ENCODE measurements at regions not wholly inside any gene's neighbourhood (a gene's known extent, or its start where the extent isn't known, plus 50 kb on each side); places are given as distances from the start of the nearest gene placed in this dataset.

DNA sequence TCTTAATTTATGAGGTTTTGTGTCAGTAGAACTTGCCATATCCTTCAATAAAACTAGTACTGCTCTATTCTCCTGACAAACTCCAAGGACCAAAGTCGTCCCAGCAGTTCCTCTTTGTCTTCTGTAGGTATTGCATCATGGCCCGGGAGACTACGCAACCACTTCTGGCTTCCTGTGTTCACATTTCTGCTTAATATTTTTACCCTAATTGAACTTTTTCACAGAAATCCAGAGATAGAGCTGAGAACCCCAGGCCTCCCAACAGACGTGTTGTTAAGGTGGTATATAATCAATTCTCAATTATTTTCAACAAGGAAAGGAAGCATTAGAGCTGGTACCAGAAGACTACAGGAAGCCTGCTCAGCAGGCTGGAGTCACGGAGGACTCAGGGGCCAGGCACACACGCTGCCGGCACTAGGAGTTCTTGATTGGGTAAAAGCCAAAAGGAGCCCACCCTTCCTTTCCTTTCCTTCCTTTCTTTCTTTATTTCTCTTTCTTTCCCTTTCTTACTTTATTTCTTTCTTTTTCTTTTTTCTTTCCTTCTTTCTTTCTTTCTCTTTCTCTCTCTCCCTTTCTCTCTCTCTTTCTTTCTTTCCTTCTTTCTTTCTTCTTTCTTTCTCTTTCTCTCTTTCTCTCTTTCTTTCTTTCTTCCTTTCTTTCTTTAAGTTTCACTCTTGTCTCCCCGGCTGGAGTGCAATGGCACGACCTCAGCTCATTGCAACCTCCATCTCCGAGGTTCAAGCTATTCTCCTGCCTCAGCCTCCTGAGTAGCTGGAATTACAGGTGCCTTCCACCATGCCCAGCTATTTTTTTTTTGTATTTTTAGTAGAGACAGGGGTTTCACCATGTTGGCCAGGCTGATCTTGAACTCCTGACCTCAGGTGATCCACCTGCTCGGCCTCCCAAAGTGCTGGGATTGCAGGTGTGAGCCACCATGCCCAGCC lies 173.7 kb downstream of the ZBTB18 start:
- no peak for DNase-seq

DNA sequence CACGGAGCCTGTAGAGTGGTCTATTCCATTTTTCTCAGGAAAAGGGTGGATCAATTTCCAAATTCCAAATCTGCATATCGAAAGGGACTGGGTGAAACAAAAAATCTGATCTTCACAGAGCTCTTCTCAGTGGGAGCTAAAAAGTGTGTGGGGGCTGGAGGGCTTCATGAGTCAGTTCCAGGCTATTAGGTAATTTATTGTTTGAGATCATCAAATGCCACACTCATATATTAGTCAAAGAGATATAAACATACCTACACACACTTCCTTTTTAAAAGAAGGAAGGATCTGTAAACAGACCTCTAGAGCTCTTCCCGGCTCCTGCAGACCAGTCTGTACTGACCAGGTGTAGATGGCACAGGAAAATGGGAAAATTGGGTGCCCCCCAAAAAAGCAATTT lies 175.4 kb downstream of the ZBTB18 start:
- DNase-seq = no peak

DNA sequence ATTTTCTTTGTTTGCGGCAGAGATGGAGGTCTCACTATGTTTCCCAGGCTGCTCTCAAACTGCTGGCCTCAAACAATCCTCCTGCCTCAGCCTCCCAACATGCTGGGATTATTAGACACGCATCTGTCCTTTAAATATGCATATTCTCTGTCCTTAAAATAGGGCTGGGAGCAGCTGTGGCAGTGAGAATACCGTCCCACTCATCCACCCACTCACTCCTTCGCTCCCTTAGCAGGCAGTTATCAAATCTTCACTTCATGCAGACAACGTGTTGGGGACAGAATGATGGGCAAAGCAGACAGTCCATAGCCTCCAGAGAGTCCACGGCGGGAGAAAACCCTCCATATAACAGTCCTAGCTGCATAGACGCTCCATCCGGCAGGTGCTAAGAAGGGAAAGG lies 179.4 kb downstream of the ZBTB18 start:
- no peak for DNase-seq

DNA sequence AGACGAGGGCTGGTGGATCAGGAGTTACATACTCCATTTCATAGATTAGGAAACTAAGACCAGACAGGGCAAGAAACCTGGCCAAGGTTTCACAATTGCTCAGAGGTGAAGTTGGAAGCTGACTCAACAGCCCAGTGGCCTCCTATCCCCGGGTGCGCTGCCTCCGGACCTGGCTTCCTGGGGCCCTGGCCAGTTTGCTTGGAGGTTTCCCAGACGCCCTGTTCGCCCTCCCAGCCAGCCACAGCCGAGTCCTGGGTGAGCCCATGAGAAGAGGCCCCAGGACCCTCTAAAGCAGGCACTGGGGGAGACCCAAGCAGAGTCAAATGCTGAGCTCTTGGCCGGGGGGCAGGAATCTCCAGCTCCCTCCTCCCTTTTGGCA lies 180.1 kb downstream of the ZBTB18 start:
- no peak for DNase-seq

DNA sequence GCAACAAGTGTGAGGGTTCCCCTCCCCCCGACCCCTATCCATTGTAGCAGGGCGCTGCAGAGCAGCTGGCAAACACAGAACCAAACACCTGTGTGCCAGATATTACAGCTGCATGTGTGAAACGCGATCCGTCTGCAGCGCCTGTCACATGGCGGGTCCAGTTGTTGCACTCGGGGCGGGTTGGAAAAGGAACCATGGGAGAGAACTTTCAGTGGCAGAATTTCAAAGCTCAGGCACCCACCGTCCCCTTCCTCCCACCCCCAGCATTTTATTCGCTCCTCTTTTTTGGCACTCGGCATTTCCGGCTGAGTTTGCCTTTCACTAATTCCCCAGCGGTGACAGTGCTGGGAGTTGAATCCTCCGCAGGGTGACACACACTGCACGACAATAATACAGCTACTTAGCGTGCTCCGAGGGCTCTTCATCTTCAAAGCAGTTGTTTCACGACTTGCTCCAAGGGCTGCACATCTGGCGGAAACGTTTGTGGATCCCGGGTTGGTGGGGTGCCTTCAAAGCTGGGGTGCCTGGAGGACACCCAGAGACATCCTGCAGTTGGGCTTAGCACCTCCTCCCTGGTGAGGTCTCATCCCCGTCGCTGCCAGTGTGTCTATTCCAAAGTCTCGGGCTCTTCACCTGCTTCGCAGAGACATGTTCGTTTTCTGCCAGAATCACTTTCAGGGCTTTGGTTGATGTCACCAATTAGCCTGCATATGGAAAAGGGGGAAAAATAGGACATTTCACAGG lies 180.7 kb downstream of the ZBTB18 start:
- DNase-seq = no peak

DNA sequence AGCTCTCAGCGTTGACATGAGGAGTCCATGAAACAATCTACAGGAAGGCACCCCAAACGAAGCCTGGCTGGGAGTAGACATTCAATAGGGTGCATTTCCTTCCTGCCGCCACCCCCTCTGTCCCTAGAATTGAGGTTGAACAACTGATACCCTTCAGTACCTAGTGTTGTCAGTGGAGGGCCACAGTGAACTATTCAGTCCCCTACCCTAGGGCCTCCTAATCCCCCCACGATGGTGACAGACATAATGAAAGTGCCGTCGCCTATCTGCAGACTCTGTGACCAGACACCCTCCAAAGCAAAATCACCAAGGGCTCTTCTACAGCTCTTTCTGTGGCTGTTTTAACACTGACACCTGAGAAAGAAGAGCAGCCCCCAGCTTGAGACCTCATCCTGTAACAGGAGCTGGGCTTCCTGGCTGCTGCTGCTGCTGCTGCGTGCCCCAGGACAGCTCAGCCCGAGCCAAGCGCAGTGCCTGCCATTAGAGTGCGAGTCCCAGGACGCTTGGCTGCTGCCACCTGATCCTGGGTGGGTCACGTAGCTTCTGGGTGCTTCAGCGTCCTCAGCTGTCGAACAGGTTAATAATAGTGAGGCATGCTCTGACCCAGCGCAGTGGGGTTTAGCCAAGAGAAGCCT lies 183.0 kb downstream of the ZBTB18 start:
- no peak for DNase-seq

DNA sequence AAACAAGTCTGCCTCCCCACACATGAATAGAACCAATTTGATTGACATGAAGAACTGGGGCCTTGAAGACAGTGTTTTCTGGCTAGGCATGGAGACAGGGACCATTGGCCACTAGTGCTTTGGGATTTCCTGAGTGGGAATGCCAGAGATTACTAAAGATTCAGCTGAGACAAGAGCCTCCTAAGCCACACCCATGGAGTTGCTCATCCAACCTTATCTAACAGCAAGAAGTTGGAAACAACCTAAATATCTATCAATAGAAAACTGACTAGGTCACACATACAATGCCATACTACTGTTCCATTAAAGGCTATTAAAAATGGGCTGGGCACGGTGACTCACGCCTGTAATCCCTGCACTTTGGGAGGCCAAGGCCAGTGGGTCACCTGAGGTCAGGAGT lies 184.1 kb downstream of the ZBTB18 start:
- no peak for DNase-seq

DNA sequence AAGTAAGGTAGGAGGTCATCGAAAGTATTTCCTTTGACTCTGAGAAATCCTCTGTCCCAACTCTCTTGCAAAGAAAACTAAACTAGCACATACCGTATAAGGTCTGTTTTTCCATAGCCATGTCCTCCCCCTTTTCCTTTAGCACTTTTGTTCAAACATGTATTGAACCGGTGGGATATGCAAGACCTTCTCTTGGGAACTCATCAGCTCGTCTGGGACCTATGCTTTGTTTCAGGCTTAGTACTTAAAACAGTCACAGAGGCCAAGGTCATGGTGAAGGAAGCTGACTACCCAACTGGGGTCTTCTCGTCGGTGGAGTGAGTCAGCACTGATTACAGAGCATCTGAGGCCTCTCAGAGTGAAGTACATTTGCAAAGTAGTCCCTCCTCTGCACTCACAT lies 185.0 kb downstream of the ZBTB18 start:
- DNase-seq = no peak

DNA sequence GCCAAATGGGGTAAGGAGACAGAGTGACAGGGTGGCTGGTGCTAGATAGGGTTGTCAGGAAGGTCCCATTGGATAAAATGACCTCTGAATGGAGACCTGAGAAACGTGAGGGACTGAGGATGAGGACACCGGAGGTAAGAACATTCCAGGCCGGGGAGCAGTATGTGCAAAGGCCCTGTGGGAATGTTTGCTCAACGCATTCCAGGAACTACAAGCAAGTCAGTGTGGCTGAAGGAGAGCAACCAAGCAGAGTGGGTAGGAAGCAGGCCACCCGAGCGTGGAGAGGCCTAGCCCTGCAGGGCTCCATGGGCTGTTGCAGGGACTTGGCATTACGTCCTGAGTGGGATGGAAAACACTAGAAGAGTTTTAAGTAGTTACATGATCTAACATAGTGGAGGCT lies 185.6 kb downstream of the ZBTB18 start:
- DNase-seq = no peak

DNA sequence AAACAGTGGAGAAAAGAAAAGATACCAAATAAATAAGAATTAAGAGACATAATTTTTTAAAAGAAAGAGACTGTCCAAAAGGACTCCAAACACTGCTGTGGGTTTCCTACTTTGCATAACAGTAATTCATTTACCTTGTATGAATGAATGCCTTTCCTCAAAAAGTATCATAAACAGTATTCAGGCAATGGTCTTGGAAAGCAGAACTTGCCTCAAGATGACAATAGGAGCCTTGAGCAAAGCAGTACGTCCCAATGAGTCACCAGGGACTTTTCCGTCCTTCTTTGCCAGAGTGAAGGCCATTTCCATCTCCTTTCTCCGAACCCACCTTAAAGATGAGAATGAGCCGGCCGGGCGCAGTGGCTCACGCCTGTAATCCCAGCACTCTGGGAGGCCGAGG lies 186.4 kb downstream of the ZBTB18 start:
- no peak for DNase-seq

DNA sequence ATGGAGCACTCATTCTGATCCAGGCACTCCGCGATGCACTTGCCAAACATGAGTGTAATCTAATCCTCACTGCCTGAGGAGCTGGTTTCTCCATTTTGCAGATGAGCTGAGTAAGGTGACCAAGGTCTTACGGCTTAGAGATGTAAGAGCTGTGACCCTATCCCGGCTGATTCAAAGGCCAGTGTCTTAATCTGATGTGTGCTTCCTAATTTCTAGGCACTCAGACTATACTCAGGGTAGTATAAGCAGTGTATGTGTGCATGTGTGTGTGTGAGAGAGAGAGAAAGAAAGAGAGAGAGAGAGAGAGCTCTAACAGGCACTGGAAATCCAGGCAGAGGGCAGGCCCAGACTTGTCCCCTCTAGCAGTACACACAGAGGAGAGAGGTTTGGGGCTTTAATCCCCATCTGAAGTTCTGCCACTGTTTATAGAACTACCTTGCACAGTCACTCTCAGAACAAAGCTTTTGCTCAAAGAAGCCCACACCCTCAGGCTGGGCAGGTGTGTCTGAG lies 188.2 kb downstream of the ZBTB18 start:
- DNase-seq = no peak

DNA sequence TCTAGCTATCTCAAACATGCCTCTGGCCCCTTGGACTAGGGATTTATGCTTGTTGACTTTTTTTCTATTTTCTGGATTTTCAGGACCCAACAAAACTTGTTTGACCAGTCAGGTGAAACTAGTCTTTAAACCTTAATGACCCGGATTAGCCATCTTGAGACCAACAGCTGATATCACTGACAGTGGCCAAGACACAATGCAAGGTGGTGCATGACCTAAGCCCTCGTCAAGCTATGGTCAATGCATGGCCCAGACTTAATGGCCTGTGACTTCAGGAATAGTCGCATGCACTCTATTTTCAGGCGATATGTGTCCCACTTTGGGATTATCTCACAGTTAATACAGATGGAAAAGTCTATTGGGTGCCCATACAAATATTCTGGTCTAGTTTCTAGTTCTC lies 190.4 kb downstream of the ZBTB18 start:
- DNase-seq = no peak

DNA sequence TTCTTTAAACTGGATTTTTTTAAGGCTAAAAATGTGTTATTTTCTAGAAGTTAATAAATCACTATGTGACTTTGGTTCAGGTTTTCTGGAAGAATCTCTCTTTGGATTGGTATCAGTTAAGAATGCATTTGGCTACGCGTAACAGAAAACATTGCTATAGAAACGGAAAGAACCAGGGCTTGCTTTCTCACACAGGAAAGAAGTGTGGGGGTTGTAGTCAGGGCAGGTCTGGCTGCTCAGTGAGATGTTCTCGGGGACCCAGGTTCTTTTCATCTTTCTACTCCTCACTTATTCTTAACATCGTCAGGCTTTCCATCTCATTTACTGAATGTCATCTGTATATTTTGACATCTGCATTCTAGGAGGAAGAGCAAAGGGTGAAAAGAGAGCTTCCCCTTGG lies 191.4 kb downstream of the ZBTB18 start:
- DNase-seq = peak in 2 of 6 experiments; percentile 10 to 24

DNA sequence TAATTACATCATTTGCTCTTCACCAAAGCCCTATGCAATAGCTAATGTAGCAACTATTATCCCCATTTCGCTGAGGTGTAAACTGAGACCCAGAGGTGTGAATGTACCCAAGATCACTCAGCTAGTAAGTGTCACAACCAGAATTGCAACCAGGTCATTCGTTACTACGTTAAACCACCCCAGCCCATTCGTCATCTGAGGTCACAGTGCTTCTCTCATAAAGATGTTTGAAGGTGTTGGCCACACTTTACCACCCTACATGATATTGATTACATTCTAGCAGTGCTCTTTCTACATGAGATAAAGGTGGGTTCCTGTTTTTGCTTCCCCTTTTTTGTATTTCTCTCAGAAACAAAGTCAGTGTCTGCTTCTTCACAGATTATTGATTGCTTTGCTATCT lies 195.3 kb downstream of the ZBTB18 start:
- DNase-seq = no peak

DNA sequence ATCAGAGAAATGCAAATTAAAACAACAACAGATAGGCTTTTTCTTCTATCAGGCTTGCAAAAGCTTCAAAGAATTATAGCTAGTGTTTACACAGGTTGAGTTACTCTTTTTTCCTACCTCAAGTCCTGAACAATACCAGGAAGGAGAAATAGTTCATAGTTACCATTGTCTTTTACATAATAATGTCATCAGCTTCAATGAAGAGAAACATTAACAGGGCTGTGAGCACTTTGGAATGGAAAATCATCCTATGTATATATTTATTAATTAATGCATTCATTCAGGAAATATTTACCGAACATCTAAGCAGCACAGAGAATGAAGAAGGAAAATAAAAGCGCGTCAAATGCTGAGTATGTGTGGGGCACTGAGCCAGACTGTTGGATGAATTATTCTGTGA lies 197.3 kb downstream of the ZBTB18 start:
- no peak for DNase-seq

DNA sequence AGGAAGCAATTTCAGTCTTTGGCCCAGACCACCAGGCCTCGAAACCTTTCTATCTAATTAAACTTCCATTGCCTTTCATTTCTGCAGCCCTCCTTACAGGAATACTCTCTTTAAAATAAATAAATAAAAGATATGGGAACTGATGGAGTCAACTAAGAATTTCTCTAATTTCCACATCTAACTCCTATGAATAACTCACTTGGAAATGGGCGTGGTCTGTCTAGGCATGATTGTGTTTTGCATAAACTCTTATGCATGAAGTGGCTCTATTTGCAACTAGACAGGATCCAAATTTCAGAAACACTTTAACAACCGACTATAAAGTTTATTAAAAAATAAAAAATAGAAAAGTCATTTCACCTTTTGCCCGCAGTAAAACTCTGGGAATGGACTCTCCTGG lies 199.5 kb downstream of the ADSS2 start:
- DNase-seq = no peak

DNA sequence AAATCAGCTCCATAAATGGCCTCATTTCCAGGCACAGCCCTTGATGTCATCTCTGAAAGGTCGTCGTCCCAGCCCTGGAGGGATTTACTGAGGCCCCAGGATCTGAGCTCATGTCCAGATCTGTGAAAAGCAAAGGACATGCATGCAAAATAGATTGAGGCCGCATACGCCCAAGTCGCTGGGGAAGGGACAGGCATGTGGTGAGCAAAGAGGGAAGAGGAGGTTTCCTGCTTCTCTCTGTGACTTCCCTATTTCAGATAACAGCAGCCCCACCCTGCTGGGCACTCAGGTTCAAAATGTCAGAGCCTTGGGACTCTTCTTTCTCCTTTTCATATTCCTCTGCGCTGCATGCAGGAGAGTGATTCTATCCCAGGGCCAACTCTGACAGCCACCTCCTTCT lies 197.2 kb downstream of the ADSS2 start:
- DNase-seq = no peak

DNA sequence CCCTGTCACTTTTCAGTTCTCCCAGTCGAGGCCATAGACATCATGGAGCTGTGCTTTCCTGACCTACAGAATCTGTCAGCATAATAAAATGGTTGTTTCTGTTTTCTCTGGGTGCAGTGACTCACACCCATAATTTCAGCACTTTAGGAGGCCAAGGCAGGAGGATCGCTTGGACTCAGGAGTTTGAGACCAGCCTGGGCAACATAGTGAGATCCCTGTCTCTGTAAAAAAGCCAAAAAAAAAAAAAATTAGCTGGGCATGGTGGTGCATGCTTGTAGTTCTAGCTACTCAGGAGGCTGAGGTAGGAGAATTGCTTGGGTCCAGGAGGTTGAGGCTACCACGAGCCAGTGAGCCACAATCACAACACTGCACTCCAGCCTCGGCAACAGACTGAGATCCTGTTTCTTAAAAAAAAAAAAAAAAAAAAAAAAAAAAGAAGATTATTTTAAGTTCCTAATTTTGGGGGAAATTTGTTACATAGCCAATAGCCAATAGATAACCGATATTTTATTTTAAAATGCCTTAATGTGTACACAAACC lies 196.2 kb downstream of the ADSS2 start:
- no peak for DNase-seq

DNA sequence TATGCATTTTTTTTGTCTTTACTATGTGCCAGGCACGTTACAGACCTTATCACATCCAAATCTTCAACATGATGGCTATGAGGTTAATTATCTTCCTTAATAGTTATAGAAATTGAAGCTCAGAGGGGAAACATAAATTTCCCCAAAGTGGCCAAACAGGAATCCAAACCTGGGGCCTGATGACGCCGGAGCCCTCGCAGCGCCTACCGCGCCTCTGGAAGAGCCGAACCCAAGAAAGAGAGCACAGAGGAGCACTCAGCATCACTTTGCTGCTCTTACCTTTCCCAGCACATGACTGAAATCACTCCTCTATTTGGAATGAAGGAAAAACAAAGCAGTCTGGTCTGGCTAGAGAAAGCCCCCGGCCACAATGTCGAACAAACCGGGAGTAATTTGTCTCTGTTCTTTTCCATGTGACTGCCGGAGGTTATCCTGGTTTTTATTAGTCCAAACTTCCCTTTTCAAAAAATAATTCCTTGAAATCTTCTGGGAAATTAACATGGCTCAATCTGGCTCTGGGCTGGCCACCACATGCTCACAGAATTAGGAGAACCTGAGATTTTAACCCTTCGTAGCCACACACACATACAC lies 195.5 kb downstream of the ADSS2 start:
- no peak for DNase-seq

DNA sequence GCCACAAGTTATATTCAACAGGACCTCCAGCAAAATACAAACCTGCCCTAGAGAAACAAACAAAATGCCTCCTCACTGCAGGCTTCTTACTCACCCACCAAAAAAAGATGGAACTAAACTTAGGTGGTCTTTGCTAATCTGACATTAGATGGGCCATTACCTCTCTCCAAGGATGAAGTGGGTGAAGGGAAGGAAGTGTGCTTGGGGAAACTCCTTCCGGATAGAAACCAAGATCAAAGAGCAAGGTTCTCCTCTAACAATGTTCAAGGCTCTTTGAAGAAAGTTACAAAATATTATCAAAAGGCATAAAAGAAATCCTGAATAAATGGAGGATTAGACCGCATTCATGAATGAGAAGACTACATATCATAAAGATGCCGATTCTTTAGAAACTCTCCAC lies 187.5 kb downstream of the ADSS2 start:
- no peak for DNase-seq

DNA sequence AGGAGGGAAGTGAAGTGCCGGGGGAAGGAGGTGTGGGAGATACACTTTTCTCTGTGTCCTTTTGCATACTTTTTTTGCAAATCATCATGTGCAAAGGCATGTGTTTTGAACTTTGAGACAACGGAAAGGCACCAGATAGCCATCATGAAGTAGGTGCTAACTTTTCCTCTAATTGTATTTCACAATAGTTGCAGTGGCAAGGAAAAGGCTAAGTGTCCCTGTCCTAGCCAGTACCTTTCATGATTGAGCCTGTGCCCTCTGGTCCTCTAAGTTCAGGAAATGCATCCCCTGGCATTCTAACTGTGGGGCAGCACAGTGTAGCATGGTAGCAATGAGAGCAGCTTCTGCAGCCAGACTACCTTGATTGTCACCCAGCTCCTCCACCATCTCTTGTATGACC lies 186.2 kb downstream of the ADSS2 start:
- no peak for DNase-seq

DNA sequence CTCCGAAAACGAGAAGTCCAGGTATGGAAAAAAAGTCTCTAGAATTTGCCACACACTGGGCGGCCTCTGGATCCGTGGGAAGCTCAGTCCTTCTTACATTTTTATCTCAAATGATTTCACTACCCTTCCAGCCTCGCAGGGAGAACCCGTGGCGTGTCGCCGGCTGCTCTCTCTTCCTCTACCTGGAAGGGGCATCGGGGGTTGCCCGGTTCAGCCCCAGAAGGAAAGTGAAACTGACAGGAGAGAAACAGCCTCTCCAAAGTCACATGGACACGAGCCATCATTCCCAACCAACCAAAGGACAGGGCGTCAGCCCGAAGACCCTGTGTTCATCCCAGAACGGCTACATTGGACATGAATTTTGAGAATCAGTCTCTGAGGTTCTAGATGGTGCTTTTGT lies 182.5 kb downstream of the ADSS2 start:
- no peak for DNase-seq

DNA sequence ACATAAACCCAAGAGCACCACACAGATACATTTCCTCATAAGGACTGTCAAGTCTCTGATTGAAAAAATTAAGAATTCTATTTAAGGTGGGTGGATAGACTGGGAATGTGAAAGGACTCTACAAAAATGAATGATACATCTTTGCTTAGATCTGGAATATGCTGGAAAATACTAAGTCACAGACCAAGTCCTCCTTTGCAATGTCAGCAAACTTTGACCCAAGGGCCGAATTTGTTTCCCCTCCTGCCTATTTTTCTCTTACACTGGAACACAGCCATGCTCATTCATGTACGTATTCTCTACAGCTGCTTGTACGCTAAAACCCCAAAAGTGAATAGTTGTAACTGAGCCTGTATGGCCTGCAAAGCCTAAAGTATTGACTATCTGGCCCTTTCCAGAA lies 180.7 kb downstream of the ADSS2 start:
- no peak for DNase-seq
